H1 (cell line): ENCODE measurements at regions not wholly inside any gene's neighbourhood (a gene's known extent, or its start where the extent isn't known, plus 50 kb on each side); places are given as distances from the start of the nearest gene placed in this dataset.
A peak's percentile ranks its signal among the peaks of the same experiment; 100 is the strongest.

ENCODE experiments used
- CTCF ChIA-PET: fragments of 300-600 bp; sonication (Branson Sonifier 250); formaldehyde crosslinking; loops from one replicate; lab custom pipeline; 2021; ENCODE audit not compliant: partially characterized antibody; lab: Charles Lee
- POLR2A ChIA-PET: fragments of 300-600 bp; sonication (Branson Sonifier 250); formaldehyde crosslinking; loops from one replicate; lab custom pipeline; 2021; ENCODE audit warnings: inconsistent platforms; ENCODE audit not compliant: partially characterized antibody; lab: Charles Lee
- DNase-seq, 2 experiments: peaks; one replicate each; pipeline versions ENCODE4 v3.0.0 to v3.0.0-alpha.2; 2010 to 2022; ENCODE audit warnings: low spot score in 2 of 2, low read depth in 1 of 2, mixed read lengths in 1 of 2
- FAIRE-seq: peaks from 2 replicates; lab custom pipeline; 2011; peaks lifted over from hg19 to GRCh38; lab: Jason Lieb, UNC
- H2AFZ ChIP-seq: 2 replicates; pipeline ENCODE4 v1.8.1; 2012; ENCODE audit warnings: low read length, inconsistent platforms
- H2AK5ac ChIP-seq: 2 replicates; pipeline ENCODE4 v1.6.1; 2013; ENCODE audit warnings: low read depth, low read length
- H2BK120ac ChIP-seq: replicated peaks from 2 replicates; pipeline ENCODE3; 2013; ENCODE audit warnings: low read depth, low read length, inconsistent platforms
- H2BK12ac ChIP-seq: 2 replicates; pipeline ENCODE4 v1.6.1; 2013; ENCODE audit warnings: low read depth, low read length
- H2BK15ac ChIP-seq: 2 replicates; pipeline ENCODE4 v1.6.1; 2013; ENCODE audit warnings: low read length
- H2BK20ac ChIP-seq: 2 replicates; pipeline ENCODE4 v1.6.1; 2013; ENCODE audit warnings: low read length
- H2BK5ac ChIP-seq: 2 replicates; pipeline ENCODE4 v1.6.1; 2013; ENCODE audit warnings: low read depth, low read length
- H3K14ac ChIP-seq: 2 replicates; pipeline ENCODE4 v1.6.1; 2013; ENCODE audit warnings: inconsistent platforms; ENCODE audit not compliant: insufficient read length
- H3K18ac ChIP-seq: 2 replicates; pipeline ENCODE4 v1.6.1; 2013; ENCODE audit warnings: low read length; ENCODE audit errors: extremely low read depth
- H3K23ac ChIP-seq: 2 replicates; pipeline ENCODE4 v1.6.1; 2013; ENCODE audit warnings: inconsistent platforms; ENCODE audit not compliant: insufficient read length
- H3K23me2 ChIP-seq: 2 replicates; pipeline ENCODE4 v1.6.1; 2013; ENCODE audit warnings: low read depth, low read length
- H3K27ac ChIP-seq: 2 replicates; pipeline ENCODE4 v1.6.1; 2011; ENCODE audit warnings: low read depth, low read length, inconsistent platforms
- H3K27me3 ChIP-seq, 4 experiments: replicated peaks in 1 of 4; 1 replicate in 1 of 4; 2 replicates in 3 of 4; pipeline versions ENCODE4 v1.6.1 to v1.8.1; 2011 to 2013; ENCODE audit warnings: low read length in 3 of 4, mild to moderate bottlenecking in 3 of 4, inconsistent platforms in 2 of 4, mixed read lengths in 2 of 4, moderate library complexity in 1 of 4; ENCODE audit not compliant: control insufficient read depth in 3 of 4, insufficient read depth in 3 of 4; ENCODE audit errors: extremely low read depth in 1 of 4
- H3K36me3 ChIP-seq, 4 experiments: 2 replicates each; pipeline versions ENCODE4 v1.6.1 to v1.8.1; 2011 to 2013; ENCODE audit warnings: mild to moderate bottlenecking in 4 of 4, low read length in 3 of 4, moderate library complexity in 2 of 4, control low read depth in 1 of 4, inconsistent platforms in 1 of 4; ENCODE audit not compliant: insufficient read depth in 4 of 4, control insufficient read depth in 2 of 4
- H3K4ac ChIP-seq: replicated peaks from 2 replicates; pipeline ENCODE3; 2013; ENCODE audit warnings: low read length, low read depth, mixed read lengths, inconsistent platforms; ENCODE audit not compliant: insufficient read length
- H3K4me1 ChIP-seq, 4 experiments: replicated peaks in 1 of 4; 1 replicate in 1 of 4; 2 replicates in 3 of 4; pipeline versions ENCODE4 v1.6.1 to v1.8.1; 2011 to 2013; ENCODE audit warnings: low read length in 3 of 4, inconsistent platforms in 2 of 4, mixed read lengths in 1 of 4; ENCODE audit not compliant: insufficient read depth in 4 of 4, control insufficient read depth in 3 of 4
- H3K4me2 ChIP-seq, 2 experiments: 2 replicates each; pipeline versions ENCODE4 v1.6.1 to v1.8.1; 2011 to 2013; ENCODE audit warnings: low read depth in 2 of 2, low read length in 2 of 2, control low read depth in 1 of 2, inconsistent platforms in 1 of 2, mild to moderate bottlenecking in 1 of 2; ENCODE audit not compliant: insufficient read depth in 1 of 2
- H3K4me3 ChIP-seq, 4 experiments: fragments of 200-600, 300-600 bp in 1 of 4; sonication (generic), shearing (Covaris generic), sonication (Bioruptor Twin) in 1 of 4; 2 replicates each; pipeline versions ENCODE4 v1.5.1 to v1.8.1; 2011 to 2016; ENCODE audit warnings: low read length in 4 of 4, low read depth in 3 of 4, control low read depth in 2 of 4, inconsistent platforms in 2 of 4, mild to moderate bottlenecking in 2 of 4, mixed read lengths in 1 of 4, moderate library complexity in 1 of 4; ENCODE audit not compliant: insufficient read depth in 2 of 4; ENCODE audit errors: extremely low read depth in 1 of 4
- H3K56ac ChIP-seq: replicated peaks from 2 replicates; pipeline ENCODE3; 2013; ENCODE audit warnings: low read depth, mild to moderate bottlenecking, mixed read lengths, low read length, inconsistent platforms; ENCODE audit not compliant: insufficient read length
- H3K79me1 ChIP-seq: 2 replicates; pipeline ENCODE4 v1.6.1; 2013; ENCODE audit warnings: low read depth, low read length, control low read depth
- H3K79me2 ChIP-seq, 2 experiments: 2 replicates each; pipeline versions ENCODE4 v1.6.1 to v1.8.1; 2012 to 2013; ENCODE audit warnings: low read length in 2 of 2, mild to moderate bottlenecking in 2 of 2, inconsistent platforms in 1 of 2; ENCODE audit not compliant: insufficient read depth in 2 of 2, control insufficient read depth in 1 of 2
- H3K9ac ChIP-seq, 4 experiments: replicated peaks in 1 of 4; 1 replicate in 1 of 4; 2 replicates in 3 of 4; pipeline versions ENCODE4 v1.6.1 to v1.8.1; 2011 to 2013; ENCODE audit warnings: low read depth in 3 of 4, low read length in 3 of 4, control low read depth in 2 of 4, mild to moderate bottlenecking in 2 of 4, moderate library complexity in 2 of 4, inconsistent platforms in 1 of 4; ENCODE audit errors: extremely low read depth in 1 of 4
- H3K9me3 ChIP-seq, 2 experiments: 2 replicates each; pipeline versions ENCODE4 v1.6.1 to v1.8.1; 2012 to 2013; ENCODE audit warnings: mild to moderate bottlenecking in 2 of 2, moderate library complexity in 2 of 2, control low read depth in 1 of 2, inconsistent platforms in 1 of 2, low read depth in 1 of 2, low read length in 1 of 2, mixed read lengths in 1 of 2; ENCODE audit not compliant: insufficient read depth in 2 of 2
- H4K20me1 ChIP-seq, 2 experiments: replicated peaks in 1 of 2; 2 replicates each; pipeline versions ENCODE3 to v1.8.1; 2011 to 2013; ENCODE audit warnings: inconsistent platforms in 2 of 2, low read length in 2 of 2, mild to moderate bottlenecking in 1 of 2; ENCODE audit not compliant: insufficient read depth in 2 of 2, control insufficient read depth in 1 of 2
- H4K5ac ChIP-seq: 2 replicates; pipeline ENCODE4 v1.6.1; 2013; ENCODE audit warnings: low read length, low read depth, mixed read lengths, inconsistent platforms; ENCODE audit not compliant: insufficient read length
- H4K8ac ChIP-seq: 2 replicates; pipeline ENCODE4 v1.8.0; 2013; ENCODE audit warnings: mild to moderate bottlenecking, moderate library complexity, low read length, inconsistent platforms; ENCODE audit not compliant: insufficient read depth; ENCODE audit errors: extremely low read depth
- H4K91ac ChIP-seq: replicated peaks from 2 replicates; pipeline ENCODE3; 2013; ENCODE audit warnings: low read length, mixed read lengths, inconsistent platforms; ENCODE audit not compliant: insufficient read length
- CTCF ChIP-seq, 3 experiments: IDR thresholded peaks; 1 replicate in 2 of 3; 2 replicates in 1 of 3; pipeline versions ENCODE4 v1.5.1 to v1.6.1; 2011; ENCODE audit warnings: low read length in 3 of 3, mild to moderate bottlenecking in 3 of 3, inconsistent platforms in 2 of 3, low read depth in 1 of 3, moderate library complexity in 1 of 3; ENCODE audit not compliant: insufficient read depth in 1 of 3; ENCODE audit errors: control extremely low read depth in 1 of 3
- GABPA ChIP-seq: IDR thresholded peaks from 2 replicates; pipeline ENCODE4 v1.6.1; 2011; ENCODE audit warnings: mild to moderate bottlenecking, low read length, moderate library complexity, borderline replicate concordance; ENCODE audit not compliant: insufficient read depth
- POLR2AphosphoS5 ChIP-seq: IDR thresholded peaks from 2 replicates; pipeline ENCODE4 v1.6.1; 2011; ENCODE audit warnings: low read depth, low read length
- RAD21 ChIP-seq, 2 experiments: IDR thresholded peaks in 1 of 2; conservative IDR thresholded peaks in 1 of 2; 2 replicates each; pipeline ENCODE4 v1.6.1; 2011; ENCODE audit warnings: low read depth in 2 of 2, low read length in 2 of 2, improper control_type of control experiment in 1 of 2, inconsistent platforms in 1 of 2, mild to moderate bottlenecking in 1 of 2, moderate library complexity in 1 of 2
- RBBP5 ChIP-seq: IDR thresholded peaks from 2 replicates; pipeline ENCODE4 v1.7.1; 2012; ENCODE audit warnings: low read depth, mild to moderate bottlenecking, inconsistent platforms, low read length, moderate library complexity, borderline replicate concordance
- SIX5 ChIP-seq: IDR thresholded peaks from 2 replicates; pipeline ENCODE4 v1.6.1; 2011; ENCODE audit warnings: mild to moderate bottlenecking, low read depth, low read length
- SP4 ChIP-seq: IDR thresholded peaks from 2 replicates; pipeline ENCODE4 v1.6.1; 2012; ENCODE audit warnings: low read length, inconsistent platforms
- YY1 ChIP-seq: IDR thresholded peaks from 2 replicates; pipeline ENCODE4 v1.6.1; 2011; ENCODE audit warnings: low read depth, mild to moderate bottlenecking, low read length
- WGBS, 2 experiments: shearing (Covaris generic) in 1 of 2; methylation state at CpG; one replicate each; pipeline versions ENCODE4 v1.1.6 to v1.1.7; 2013 to 2015; ENCODE audit warnings: low lambda C conversion rate in 2 of 2, mixed read lengths in 2 of 2, inconsistent platforms in 1 of 2, low coverage in 1 of 2, missing lambda C conversion rate in 1 of 2; ENCODE audit not compliant: insufficient replicate concordance in 2 of 2, insufficient coverage in 1 of 2, insufficient read length in 1 of 2; ENCODE audit errors: extremely low coverage in 1 of 2, missing lambda C conversion rate in 1 of 2; 5-methylcytosine and 5-hydroxymethylcytosine counted together

- no peak overlapping the region for H4K8ac ChIP-seq
- H3K4me2 ChIP-seq: no peak overlapping the region
- H3K79me1 ChIP-seq: no peaks in the 10 kb centered on the region
- no peak overlapping the region for H2BK12ac ChIP-seq
- DNase-seq (peak in 1 of 2 experiments; percentile 3), FAIRE-seq (no peak)
- H4K91ac ChIP-seq: no peak overlapping the region
- no peaks in the 10 kb centered on the region for H3K23me2 ChIP-seq
- H2BK15ac ChIP-seq: no peak overlapping the region
- ChIA-PET POLR2A (no interaction called here), CTCF (interaction anchor here (0.6 to 5.0 kb wide), 3 partner anchors 307 to 1885 kb away, joined by 3 to 26 read pairs (median 3); no protein-coding TSS in a partner anchor)
- H4K5ac ChIP-seq: no peak overlapping the region
- H3K4me3 ChIP-seq: no peak overlapping the region
- no peaks in the 10 kb centered on the region for H4K20me1 ChIP-seq
- H3K4ac ChIP-seq: no peak overlapping the region
- H2AK5ac ChIP-seq: no peak overlapping the region
- H3K27ac ChIP-seq: no peak overlapping the region
- H3K9ac ChIP-seq: no peak overlapping the region
- 84% methylated on average over 2 of the region's 2 CpGs; no CpG with 5 or more reads in 1 of the 2 experiments for WGBS, 2 experiments
- no peaks in the 10 kb centered on the region for H3K79me2 ChIP-seq
- H2BK20ac ChIP-seq: no peak overlapping the region
- H3K14ac ChIP-seq: no peak overlapping the region
- H2BK5ac ChIP-seq: no peak overlapping the region
- no peak for TF ChIP-seq POLR2AphosphoS5
- no peak for TF ChIP-seq RBBP5
- TF ChIP-seq CTCF (IDR thresholded peaks at IDR 0.05; ENCODE audit: control extremely low read depth in 1 of 3, insufficient read depth in 1 of 3, low read depth in 1 of 3, low read length in 3 of 3): peak in 2 of 3 experiments; percentile 42 to 44; a peak in 2 of 4 replicates
- TF ChIP-seq GABPA: no peak
- TF ChIP-seq RAD21 (IDR thresholded peaks at IDR 0.05 in 1 of 2, conservative IDR thresholded peaks at IDR 0.05 in 1 of 2; ENCODE audit: low read depth in 2 of 2, low read length in 2 of 2): peak; percentile 57 to 64
- TF ChIP-seq SP4: no peak
- TF ChIP-seq YY1: no peak
- no peak for TF ChIP-seq SIX5
- no peaks in the 10 kb centered on the region for H3K4me1 ChIP-seq
- no peaks in the 10 kb centered on the region for H3K36me3 ChIP-seq
- no peak overlapping the region for H3K23ac ChIP-seq
- no peak overlapping the region for H2AFZ ChIP-seq
- H3K56ac ChIP-seq: no peak overlapping the region
- no peaks in the 10 kb centered on the region for H3K9me3 ChIP-seq
- no peak overlapping the region for H2BK120ac ChIP-seq
- H3K27me3 ChIP-seq: no peaks in the 10 kb centered on the region
- no peak overlapping the region for H3K18ac ChIP-seq
These were observed 404.3 kb downstream of the JRKL start for GRCh38 chr11:96794152-96794551.
